Endothelial cell (in vitro differentiated cells): ENCODE measurements at regions not wholly inside any gene's neighbourhood (a gene's known extent, or its start where the extent isn't known, plus 50 kb on each side); places are given as distances from the start of the nearest gene placed in this dataset.

ENCODE experiments used
- DNase-seq: peaks from one replicate; pipeline ENCODE4 v3.0.0; 2021; ENCODE audit warnings: low spot score
- H3K27ac Mint-ChIP-seq: one replicate; pipeline ENCODE4 v1.8.0; 2021; ENCODE audit warnings: mixed read lengths, inconsistent platforms; ENCODE audit not compliant: unreplicated experiment
- H3K27me3 Mint-ChIP-seq: one replicate; pipeline ENCODE4 v1.8.0; 2021; ENCODE audit warnings: mild to moderate bottlenecking, moderate library complexity, mixed read lengths, inconsistent platforms; ENCODE audit not compliant: unreplicated experiment
- H3K36me3 Mint-ChIP-seq: one replicate; pipeline ENCODE4 v1.8.0; 2021; ENCODE audit warnings: mild to moderate bottlenecking, low read depth, mixed read lengths, inconsistent platforms; ENCODE audit not compliant: unreplicated experiment
- H3K4me1 Mint-ChIP-seq: one replicate; pipeline ENCODE4 v1.8.0; 2021; ENCODE audit warnings: mild to moderate bottlenecking, mixed read lengths, inconsistent platforms; ENCODE audit not compliant: unreplicated experiment
- H3K4me3 Mint-ChIP-seq: one replicate; pipeline ENCODE4 v1.8.0; 2021; ENCODE audit warnings: mild to moderate bottlenecking, mixed read lengths, inconsistent platforms; ENCODE audit not compliant: unreplicated experiment
- H3K9me3 Mint-ChIP-seq: one replicate; pipeline ENCODE4 v1.8.0; 2021; ENCODE audit warnings: mixed read lengths, inconsistent platforms; ENCODE audit not compliant: unreplicated experiment
- TF ChIP-seq, protein P1 (sequence below): fragments of 200-600 bp; sonication (generic); IDR thresholded peaks from one replicate; pipeline ENCODE4 v1.5.0; 2021; ENCODE audit warnings: antibody characterized with exemption; ENCODE audit not compliant: unreplicated experiment

DNA sequence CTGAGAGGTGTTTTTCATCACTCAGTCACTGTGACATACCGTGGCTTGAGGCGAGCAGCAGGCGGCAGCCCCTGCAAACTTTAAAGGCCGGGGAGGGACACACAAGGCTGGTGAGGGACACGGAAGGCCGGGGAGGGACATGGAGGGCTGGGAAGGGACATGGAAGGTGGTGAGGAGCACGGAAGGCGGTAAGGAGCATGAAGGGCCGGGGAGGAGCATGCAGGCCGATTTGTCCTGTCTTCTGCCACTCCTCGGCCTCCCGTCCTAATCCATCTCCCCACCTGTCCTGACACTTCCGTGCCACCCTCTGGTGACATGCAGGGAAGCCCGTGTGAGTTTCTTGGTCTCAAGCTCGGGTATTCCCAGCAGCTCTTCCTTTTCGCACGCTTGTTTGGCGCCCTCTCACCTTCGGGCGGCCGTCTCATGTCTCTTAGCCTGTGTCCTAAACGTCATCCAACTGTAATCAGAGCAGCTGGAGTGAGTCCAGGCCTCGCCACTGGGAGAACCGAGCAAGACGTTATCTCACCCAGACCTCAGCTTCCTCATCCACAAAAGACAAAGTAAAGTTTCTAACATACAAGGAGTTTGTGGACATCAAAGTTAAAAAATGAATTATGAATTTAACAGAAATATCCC lies 126.5 kb downstream of the MRPL36 start:
- Mint-ChIP-seq H3K27me3 (peaks cover 8% of the 10 kb centered on the region), H3K27ac (no peak overlapping the region), H3K4me1 (no peaks in the 10 kb centered on the region), H3K9me3 (no peaks in the 10 kb centered on the region), H3K36me3 (peaks cover 4% of the 10 kb centered on the region), H3K4me3 (no peak overlapping the region)
- no peak for DNase-seq
- TF ChIP-seq, protein P1, sequence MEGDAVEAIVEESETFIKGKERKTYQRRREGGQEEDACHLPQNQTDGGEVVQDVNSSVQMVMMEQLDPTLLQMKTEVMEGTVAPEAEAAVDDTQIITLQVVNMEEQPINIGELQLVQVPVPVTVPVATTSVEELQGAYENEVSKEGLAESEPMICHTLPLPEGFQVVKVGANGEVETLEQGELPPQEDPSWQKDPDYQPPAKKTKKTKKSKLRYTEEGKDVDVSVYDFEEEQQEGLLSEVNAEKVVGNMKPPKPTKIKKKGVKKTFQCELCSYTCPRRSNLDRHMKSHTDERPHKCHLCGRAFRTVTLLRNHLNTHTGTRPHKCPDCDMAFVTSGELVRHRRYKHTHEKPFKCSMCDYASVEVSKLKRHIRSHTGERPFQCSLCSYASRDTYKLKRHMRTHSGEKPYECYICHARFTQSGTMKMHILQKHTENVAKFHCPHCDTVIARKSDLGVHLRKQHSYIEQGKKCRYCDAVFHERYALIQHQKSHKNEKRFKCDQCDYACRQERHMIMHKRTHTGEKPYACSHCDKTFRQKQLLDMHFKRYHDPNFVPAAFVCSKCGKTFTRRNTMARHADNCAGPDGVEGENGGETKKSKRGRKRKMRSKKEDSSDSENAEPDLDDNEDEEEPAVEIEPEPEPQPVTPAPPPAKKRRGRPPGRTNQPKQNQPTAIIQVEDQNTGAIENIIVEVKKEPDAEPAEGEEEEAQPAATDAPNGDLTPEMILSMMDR, result no peak

DNA sequence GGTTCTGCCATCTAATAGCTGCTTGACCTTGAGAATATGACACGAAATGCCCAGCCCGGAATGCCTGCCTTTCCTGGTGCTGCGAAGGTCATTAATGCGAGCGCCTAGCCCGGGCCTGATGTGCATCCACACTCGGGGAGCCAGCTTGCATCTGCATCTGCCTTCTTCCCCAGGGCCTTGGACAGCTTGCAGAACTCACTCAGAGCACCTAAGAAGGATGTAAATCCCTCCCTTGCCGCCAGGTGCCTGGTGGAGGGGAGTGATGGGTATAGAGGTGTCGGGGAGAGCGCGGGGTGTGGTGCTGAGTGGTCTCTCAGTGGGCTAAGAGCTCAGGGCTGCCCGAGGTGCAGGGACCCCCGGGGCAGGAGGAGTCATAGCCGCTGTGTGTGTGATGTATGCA lies 127.2 kb downstream of the MRPL36 start:
- H3K36me3 Mint-ChIP-seq, result peaks cover 4% of the 10 kb centered on the region
- H3K27me3 Mint-ChIP-seq, result peaks cover 8% of the 10 kb centered on the region
- no peak overlapping the region for H3K4me3 Mint-ChIP-seq
- no peaks in the 10 kb centered on the region for H3K9me3 Mint-ChIP-seq
- TF ChIP-seq, protein P1, result no peak
- DNase-seq, result no peak
- no peak overlapping the region for H3K27ac Mint-ChIP-seq
- H3K4me1 Mint-ChIP-seq, result no peaks in the 10 kb centered on the region

DNA sequence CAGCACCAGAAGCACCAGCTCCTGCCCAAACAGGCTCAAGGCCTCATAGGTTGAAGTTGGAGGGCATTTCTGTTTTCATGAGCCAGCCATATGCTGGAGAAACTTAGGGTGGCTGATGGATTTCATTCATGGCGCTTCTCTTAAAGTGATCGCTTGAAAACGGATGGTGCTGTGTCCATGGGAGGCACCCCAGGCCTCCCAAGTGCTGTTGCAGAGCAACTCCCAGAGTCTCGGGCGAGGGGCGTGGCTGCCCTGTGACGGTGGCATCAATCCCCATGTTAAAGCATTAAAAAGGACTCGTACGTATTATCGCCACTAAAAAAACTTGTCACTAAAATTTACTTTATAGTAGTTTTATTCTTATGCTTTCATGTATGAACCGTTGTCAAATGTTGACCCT lies 128.3 kb downstream of the MRPL36 start:
- TF ChIP-seq, protein P1, result no peak
- H3K9me3 Mint-ChIP-seq, result no peaks in the 10 kb centered on the region
- DNase-seq, result no peak
- peaks cover 4% of the 10 kb centered on the region for H3K36me3 Mint-ChIP-seq
- peaks cover 13% of the 10 kb centered on the region for H3K27me3 Mint-ChIP-seq
- H3K4me1 Mint-ChIP-seq, result no peaks in the 10 kb centered on the region
- no peak overlapping the region for H3K27ac Mint-ChIP-seq
- H3K4me3 Mint-ChIP-seq, result no peak overlapping the region

DNA sequence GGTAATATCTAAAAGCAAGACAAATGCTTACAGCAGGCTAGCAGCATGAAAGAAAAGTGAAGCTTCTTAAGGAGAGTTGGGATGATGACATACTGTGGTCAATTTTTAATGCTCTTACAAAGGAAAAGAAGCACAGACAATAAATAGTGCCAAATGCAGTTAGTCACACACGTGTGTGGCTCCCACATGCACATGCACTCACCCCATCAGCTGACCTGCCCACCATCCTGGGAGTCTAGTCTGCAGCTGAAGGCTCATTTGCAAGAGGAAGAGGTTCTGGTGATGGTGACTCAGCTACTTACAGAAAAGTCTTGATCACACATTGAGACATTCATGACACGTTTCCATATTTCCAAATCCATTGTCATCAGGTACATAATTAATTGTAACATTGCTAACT lies 129.3 kb downstream of the MRPL36 start:
- TF ChIP-seq, protein P1, result no peak
- peaks cover 4% of the 10 kb centered on the region for H3K36me3 Mint-ChIP-seq
- H3K4me3 Mint-ChIP-seq, result no peak overlapping the region
- H3K27ac Mint-ChIP-seq, result no peak overlapping the region
- H3K9me3 Mint-ChIP-seq, result peaks cover 6% of the 10 kb centered on the region
- DNase-seq, result no peak
- H3K4me1 Mint-ChIP-seq, result peaks cover 3% of the 10 kb centered on the region
- H3K27me3 Mint-ChIP-seq, result peaks cover 22% of the 10 kb centered on the region

DNA sequence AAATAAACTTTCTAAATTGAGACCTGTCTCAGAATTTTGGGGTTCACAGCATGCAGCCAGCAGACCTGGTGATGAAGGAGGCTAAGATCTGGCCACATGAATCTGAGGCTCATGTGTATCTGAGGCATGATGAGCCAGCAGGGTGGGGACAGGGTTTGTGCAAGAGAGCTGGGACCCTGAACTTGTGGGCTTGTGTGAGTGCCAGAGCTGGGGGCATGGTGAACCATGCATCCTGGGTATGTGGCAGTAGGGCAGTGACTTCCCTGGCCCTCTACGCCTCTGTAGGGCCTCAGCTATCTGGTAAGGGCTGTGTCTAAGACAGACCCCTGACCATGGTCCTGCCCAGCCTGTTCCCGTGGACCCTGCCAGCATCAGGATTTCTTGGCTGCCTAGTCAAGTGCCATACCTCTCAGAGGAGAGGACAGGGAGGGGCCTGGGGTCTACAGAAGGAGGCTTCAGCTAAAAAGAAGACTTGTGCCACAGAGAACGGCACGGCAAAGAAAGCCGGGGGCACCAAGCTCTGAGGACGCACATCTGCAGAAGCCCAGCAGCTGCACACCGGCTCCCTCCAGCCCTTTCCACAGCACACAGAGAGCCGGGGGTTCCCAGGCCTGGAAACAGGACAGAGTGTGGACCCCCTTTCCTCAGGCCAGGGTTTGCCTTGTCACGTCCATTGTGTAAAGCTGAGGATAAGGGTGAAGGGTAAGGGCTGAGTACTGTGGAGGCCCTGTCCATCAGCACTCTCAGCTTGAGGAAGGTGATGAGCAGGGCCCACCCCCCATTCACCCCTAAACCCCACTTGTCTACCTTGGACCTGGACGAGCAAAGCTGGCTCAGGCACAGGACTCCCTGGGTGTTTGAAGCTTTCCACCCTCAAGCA lies 130.1 kb downstream of the MRPL36 start:
- Mint-ChIP-seq H3K27me3 (peaks cover 28% of the 10 kb centered on the region), H3K27ac (no peak overlapping the region), H3K4me1 (peaks cover 3% of the 10 kb centered on the region), H3K4me3 (no peak overlapping the region), H3K36me3 (peaks cover 4% of the 10 kb centered on the region), H3K9me3 (peaks cover 7% of the 10 kb centered on the region)
- TF ChIP-seq, protein P1, result no peak
- DNase-seq, result no peak
